ENCODE measurements at regions not wholly inside any gene's neighbourhood (a gene's known extent, or its start where the extent isn't known, plus 50 kb on each side); places are given as distances from the start of the nearest gene placed in this dataset.
A peak's percentile ranks its signal among the peaks of the same experiment; 100 is the strongest.
"Not testable (repeated sequence)": the region's sequence is repeated elsewhere in the genome, so short reads cannot be mapped to it uniquely, and the experiment has no call there.

DNA sequence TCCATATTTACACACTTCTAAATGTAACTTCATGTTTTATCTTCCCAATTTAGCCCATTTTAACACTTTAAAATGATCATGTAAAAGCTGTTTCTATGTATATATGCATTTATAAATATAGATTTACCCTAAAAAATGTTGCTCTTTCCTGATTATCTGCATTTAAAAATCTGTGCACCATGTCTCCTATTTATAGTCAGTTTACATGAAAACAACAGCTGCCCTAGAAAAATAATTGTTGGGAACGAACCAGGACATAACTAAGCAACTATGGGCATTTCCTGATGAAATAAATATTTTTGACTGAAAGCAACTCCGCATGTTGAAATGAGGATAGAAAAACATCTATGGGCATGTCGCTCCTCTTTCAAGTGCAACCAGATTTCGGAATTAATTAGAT is 1368.2 kb downstream of the FAM181B start:
- no peak for DNase-seq

DNA sequence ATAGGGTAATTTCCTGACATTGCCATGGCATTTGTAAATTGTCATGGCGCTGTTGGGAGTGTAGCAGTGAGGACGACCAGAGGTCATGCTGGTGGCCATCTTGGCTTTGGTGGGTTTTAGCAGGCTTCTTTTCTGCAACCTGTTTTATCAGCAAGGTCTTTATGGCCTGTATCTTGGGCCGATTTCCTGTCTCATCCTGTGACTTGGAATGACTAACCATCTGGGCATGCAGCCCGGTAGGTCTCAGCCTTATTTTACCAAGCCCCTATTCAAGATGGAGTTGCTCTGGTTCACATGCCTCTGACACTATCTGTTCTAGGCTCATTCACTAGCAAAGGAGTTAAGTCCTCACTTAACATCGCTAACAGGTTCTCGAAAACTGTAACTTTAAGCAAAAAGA is 1374.2 kb downstream of the FAM181B start:
- DNase-seq, result no peak

GRCh38 chr11:81345609-81346008 is 1388.1 kb downstream of the FAM181B start:
- DNase-seq, result no peak

DNA sequence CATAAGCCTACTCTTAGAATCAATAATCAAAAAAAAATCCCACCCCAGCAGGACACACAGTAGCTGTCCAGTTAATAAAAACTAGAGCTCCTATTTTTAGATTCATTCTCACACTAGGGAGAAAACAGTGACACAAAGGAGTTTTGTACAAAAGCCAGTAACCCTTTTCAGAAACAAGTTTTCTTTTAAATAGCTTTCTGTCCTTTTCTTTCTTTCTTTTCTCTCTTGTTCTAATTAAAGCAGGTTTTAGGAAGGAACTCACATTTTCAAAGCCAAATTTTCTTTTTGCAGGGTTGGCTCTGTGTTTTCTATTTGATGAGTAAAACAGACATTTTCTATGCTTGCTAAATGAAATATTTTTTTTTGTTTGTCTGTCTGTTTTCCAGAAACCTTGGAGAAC is 1390.7 kb downstream of the FAM181B start:
- no peak for DNase-seq

GRCh38 chr11:81340225-81340624 is 1393.4 kb downstream of the FAM181B start:
- DNase-seq, result no peak

GRCh38 chr11:81339521-81339920 is 1394.1 kb downstream of the FAM181B start:
- no peak for DNase-seq

GRCh38 chr11:81337756-81338155 is 1395.9 kb downstream of the FAM181B start:
- no peak for DNase-seq

GRCh38 chr11:81332276-81332675 is 1401.4 kb downstream of the FAM181B start:
- no peak for DNase-seq

DNA sequence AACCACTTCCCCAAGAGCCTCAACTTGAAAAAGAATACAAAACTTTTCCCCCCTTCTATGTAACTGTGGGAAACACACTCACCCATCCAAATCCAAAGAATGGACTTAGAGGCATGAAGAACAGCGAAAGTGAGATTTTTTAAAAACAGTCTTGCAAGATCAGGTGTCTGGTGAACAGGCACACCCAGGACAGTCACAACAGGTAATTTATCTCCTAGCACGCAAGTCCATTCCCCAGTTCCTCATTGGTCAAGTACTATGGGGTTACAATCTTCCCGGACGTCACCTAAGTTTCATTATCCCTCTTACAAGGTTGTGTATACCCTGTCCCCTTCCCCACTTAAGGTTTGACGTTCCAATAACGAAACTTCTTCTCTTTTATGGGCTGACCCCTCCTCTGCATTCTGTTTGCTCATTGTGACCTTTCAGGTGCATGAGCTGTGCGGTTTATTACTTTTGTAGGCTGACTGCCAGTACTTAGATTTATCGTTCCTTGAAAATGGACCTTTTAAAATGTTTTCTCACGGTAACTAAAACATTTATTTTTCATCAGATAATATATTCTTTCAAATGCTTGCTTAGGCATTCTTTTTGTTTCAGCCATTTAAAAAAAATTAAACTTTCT is 1401.9 kb downstream of the FAM181B start:
- no peak for DNase-seq

- no peak for DNase-seq
Measured at GRCh38 chr11:81331088-81331487, 1402.6 kb downstream of the FAM181B start.

- no peak for DNase-seq
Measured at GRCh38 chr11:81303038-81303664, 1430.5 kb downstream of the FAM181B start.

DNA sequence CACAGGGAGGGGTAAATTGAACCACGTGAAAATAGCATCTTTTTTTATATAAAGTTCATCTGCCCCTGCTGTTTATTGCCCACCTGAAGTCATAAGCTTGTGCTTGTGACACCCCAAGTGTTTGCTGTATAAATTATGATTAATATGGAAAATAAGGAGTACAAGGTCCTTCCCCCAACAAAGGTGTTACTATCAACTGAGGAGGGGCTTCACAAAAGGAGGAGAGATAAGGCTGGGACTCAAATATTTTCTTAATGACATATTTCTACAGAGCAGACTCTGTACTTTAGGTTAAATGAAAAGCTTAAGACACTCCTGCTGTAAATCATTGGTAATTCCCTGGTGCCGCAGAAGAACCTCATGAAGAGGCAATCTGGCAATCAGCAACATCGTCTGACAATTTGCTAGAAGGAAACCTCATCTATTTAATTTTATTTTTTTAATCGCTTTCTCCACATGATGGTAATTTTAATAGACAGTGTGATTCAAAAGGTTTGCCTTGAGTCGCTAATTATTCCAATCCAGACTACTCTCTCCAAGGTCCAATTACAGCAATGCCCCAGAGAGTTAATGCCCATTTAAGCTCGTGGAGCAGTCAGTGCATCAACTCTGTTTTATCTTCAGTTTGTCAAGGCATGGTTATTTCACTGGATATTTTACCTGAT is 1432.4 kb downstream of the FAM181B start:
- DNase-seq, result no peak

DNA sequence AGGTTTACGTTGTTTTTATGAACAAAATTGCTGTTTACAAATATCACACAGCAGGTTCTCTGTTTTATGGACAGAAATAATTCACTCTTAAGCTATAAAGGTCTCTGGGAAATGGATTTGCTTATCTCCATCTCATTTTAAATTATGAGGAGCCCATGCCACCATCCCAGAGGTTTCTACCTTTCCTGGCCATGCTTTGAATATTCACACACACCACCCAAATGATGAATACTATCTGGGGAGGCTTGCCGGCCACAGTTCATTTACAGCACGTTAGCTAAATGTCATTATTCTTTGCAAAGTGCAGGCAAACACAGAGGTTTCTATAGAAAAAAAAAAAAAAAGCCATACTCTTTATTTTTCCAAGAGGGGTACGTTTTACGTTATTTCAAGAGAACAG is 1446.7 kb downstream of the FAM181B start:
- no peak for DNase-seq

DNA sequence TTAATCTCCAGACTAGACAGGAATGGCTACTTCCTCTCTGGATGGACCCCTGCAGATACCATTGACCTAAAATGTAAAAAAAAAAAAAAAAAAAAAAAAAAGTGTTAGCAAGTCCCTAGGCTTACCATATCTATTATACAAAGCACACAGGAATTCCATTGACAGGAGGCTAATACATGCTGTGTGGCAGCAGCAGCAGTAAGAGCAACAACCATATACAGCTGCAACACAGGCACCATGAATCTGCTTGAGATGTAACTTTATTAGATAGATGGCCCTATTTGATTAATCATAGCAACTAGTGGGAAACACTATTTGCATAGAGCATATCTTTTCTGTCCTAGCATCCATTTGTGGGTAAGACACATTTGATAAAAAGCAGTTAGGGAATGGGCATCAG is 1447.1 kb downstream of the FAM181B start:
- no peak for DNase-seq

- not testable (repeated sequence) for DNase-seq
Measured at GRCh38 chr11:81280228-81280627, 1453.4 kb downstream of the FAM181B start.

DNA sequence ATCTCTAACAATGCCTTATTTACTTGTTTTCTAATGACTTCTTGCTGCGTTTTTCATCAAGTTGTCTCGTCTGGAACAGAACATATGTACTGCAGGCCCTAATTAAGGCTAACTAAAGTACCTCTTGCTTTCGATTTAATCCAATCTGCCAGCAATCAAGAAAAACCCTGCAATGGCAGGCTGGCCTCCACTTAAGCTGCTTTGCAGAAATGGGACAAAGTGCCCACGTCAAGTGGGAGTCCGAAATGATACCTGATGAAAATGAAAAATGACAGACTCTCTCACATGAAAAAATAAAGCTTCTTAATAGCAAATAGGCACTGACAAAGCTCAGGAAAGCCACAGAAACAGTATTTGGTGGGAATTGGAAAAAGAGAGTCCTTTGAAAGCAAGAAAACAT is 1454.7 kb downstream of the FAM181B start:
- DNase-seq, result peak; percentile 64

DNA sequence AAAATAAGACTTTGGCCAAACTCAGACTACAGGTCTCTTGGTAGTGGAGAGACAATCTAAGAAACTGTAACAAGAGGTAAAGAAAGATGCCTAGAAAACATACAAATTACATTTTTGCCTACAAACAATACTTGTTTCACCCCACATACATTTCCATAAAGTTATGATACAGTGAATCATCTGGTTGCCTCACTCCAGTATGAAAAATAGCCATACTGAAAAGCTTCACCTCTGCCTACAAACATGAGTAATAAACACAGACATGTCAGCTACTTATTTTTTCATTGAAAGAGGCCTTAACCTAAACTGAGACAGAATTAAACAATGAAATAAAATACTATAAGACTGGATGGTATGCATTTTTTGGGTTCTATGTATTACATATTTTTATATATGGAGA is 1463.0 kb downstream of the FAM181B start:
- no peak for DNase-seq

GRCh38 chr11:81267246-81267645 is 1466.4 kb downstream of the FAM181B start:
- DNase-seq, result no peak

DNA sequence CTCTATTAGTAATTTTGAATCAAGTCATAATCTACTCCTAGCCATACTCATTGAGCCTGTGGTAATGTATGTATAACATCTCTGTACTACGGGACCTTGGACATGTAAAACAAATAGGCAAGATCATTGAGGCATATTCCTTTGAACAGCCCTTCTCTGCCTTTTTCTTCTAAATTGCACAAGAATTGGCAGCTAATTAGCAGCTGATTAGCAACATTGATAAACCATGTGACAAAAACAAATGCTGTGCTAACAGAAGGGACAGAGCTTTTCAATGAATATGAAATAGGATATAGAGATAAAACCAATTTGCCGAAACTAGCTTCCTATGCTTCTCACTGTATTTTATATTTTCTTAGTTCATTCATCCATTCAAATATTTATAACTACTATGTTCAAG is 1474.2 kb downstream of the FAM181B start:
- DNase-seq, result no peak

DNA sequence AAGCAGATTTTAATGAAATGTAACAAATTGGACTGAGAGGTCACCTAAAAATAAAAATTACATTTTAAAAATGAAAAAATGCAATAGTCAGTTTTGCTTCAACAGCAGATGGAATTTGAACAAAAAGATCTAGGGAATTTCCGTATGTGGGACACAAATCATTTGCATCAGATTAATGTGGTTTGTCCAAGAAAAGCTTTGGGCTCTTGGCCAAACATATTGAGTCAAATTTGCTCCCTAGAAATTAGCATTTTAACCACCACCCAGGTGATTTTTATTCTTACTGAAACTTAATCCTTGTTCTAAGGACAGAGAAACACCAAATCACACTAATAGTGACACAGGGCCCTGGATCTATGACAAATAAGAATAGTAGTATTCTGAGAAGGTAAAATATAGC is 1477.8 kb downstream of the FAM181B start:
- DNase-seq, result no peak

DNA sequence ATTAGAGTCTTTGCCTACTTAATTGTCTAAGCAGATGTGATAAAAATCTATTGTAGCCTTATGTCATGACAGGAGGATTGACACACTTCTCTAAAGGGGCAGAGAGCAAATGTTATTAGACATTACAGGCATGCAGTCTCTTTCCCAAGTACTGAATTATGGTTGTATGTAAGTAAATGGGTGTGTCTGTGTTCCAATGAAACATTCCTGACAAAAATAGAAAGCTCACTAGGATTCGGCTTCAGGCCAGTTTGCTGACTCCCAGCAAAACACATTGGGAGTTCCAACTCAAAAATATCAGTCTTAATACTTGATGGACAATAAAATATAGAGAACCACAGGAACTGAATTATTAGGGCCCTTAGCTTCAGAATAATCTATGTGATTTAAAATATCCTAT is 1480.4 kb downstream of the FAM181B start:
- DNase-seq, result no peak

DNA sequence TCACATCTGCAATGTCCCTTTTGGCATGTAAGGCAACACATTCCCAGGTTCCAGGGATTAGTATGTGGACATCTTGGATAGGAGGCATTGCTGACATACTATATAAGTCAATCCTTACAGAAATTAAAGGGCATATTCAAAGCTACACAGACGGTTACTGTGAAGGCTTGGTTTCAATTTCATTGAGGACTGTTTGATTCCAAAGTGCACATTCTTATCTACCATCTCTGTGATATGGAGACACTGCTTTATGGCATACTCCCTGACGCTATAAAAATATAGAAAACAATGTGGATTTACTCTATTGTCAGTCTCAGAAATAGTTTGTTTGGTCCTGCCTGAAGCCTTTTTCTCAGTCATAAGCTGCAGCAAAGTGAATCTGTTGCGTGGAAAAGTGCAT is 1486.7 kb downstream of the FAM181B start:
- no peak for DNase-seq

DNA sequence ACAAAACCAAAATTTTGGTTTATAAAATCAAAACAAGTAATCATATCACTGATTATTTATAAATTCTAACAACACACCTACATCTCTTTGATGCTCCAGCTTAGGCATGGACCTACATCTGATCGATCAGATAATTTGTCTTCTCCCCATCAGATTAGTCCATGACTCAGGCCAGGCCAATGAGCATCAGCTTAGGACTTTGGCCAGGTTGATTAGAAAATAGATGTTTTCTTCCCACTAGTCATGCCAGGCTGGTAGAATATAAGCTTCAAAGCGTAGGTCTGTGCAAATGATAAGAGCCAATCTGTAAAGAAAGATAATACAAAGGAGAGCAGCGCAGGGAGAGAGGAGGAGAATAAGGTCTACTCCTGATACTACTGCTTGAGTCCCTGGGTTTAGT is 1487.9 kb downstream of the FAM181B start:
- no peak for DNase-seq

- DNase-seq, result no peak
Measured at GRCh38 chr11:81241672-81242275, 1491.9 kb downstream of the FAM181B start.

All from NCI-H524 treated with DMSO at 0.1 percent for 48 hours (cell line).